ENCODE measurements at regions not wholly inside any gene's neighbourhood (a gene's known extent, or its start where the extent isn't known, plus 50 kb on each side); places are given as distances from the start of the nearest gene placed in this dataset.

GRCh38 chr3:135374571-135374970 is 579.5 kb downstream of the EPHB1 start:
- H3K9me3 ChIP-seq (ENCODE audit: control insufficient read depth, low read length), result no peaks in the 10 kb centered on the region
- H3K4me3 ChIP-seq (ENCODE audit: low read length in 2 of 2), result no peak overlapping the region
- H3K27me3 ChIP-seq (ENCODE audit: control insufficient read depth in 1 of 2, insufficient read depth in 2 of 2, low read length in 1 of 2), result no peaks in the 10 kb centered on the region
- no peak overlapping the region for H3K27ac ChIP-seq (ENCODE audit: low read depth in 1 of 2, low read length in 2 of 2)
- DNase-seq (no peak), ATAC-seq (ENCODE audit: low FRiP score) (no peak)
- no peaks in the 10 kb centered on the region for H3K36me3 ChIP-seq (ENCODE audit: control insufficient read depth in 1 of 2, insufficient read depth in 2 of 2, low read length in 1 of 2)
- 74 to 75% methylated on average over 3 of the region's 3 CpGs for WGBS, 2 donors
- H3K4me1 ChIP-seq (ENCODE audit: control insufficient read depth in 1 of 2, insufficient read depth in 2 of 2, low read length in 2 of 2), result no peaks in the 10 kb centered on the region
- intact Hi-C loops (cut with DNase I), result no loop called here

DNA sequence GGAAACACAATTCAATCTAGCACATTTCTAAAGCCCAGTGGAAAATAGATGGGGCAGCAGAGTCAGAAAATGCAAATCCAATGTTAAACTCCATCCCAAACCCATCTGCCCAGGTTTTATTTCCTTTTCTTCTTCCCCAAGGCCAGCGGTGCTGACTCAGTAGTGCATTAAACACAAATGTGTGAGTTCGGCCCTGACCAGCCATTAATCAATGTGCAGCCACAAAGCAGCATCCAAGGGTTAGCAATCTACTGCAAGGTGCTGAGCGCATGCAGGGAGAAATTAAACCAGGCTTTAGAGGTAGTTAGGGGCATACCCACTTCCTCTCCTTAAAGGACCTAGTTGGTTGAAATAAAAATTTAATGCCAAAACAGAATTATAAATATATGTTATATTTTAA is 583.3 kb upstream of the PPP2R3A start:
- H3K9me3 ChIP-seq (ENCODE audit: control insufficient read depth, low read length), result peaks cover 2% of the 10 kb centered on the region
- H3K4me1 ChIP-seq (ENCODE audit: control insufficient read depth in 1 of 2, insufficient read depth in 2 of 2, low read length in 2 of 2), result no peaks in the 10 kb centered on the region
- intact Hi-C loops (cut with DNase I), result no loop called here
- 49 to 58% methylated on average over 3 of the region's 3 CpGs for WGBS, 2 donors
- H3K27me3 ChIP-seq (ENCODE audit: control insufficient read depth in 1 of 2, insufficient read depth in 2 of 2, low read length in 1 of 2), result no peaks in the 10 kb centered on the region
- DNase-seq (no peak), ATAC-seq (ENCODE audit: low FRiP score) (no peak)
- H3K27ac ChIP-seq (ENCODE audit: low read depth in 1 of 2, low read length in 2 of 2), result no peak overlapping the region
- H3K4me3 ChIP-seq (ENCODE audit: low read length in 2 of 2), result no peak overlapping the region
- H3K36me3 ChIP-seq (ENCODE audit: control insufficient read depth in 1 of 2, insufficient read depth in 2 of 2, low read length in 1 of 2), result no peaks in the 10 kb centered on the region

- no peak for DNase-seq
- peaks cover 2% of the 10 kb centered on the region for H3K9me3 ChIP-seq (ENCODE audit: control insufficient read depth, low read length)
- no peak overlapping the region for H3K27ac ChIP-seq (ENCODE audit: low read depth in 1 of 2, low read length in 2 of 2)
- no peaks in the 10 kb centered on the region for H3K4me1 ChIP-seq (ENCODE audit: control insufficient read depth in 1 of 2, insufficient read depth in 2 of 2, low read length in 2 of 2)
- no peak for ATAC-seq (ENCODE audit: low FRiP score)
- H3K4me3 ChIP-seq (ENCODE audit: low read length in 2 of 2), result no peak overlapping the region
- WGBS, 2 donors, result 53 to 60% methylated on average over 3 of the region's 3 CpGs
- no peaks in the 10 kb centered on the region for H3K27me3 ChIP-seq (ENCODE audit: control insufficient read depth in 1 of 2, insufficient read depth in 2 of 2, low read length in 1 of 2)
- no peaks in the 10 kb centered on the region for H3K36me3 ChIP-seq (ENCODE audit: control insufficient read depth in 1 of 2, insufficient read depth in 2 of 2, low read length in 1 of 2)
- intact Hi-C loops (cut with DNase I), result no loop called here
Observed at GRCh38 chr3:135382621-135383020, 582.9 kb upstream of the PPP2R3A start.

- no peak for DNase-seq
- H3K36me3 ChIP-seq (ENCODE audit: control insufficient read depth in 1 of 2, insufficient read depth in 2 of 2, low read length in 1 of 2), result no peaks in the 10 kb centered on the region
- intact Hi-C loops (cut with DNase I), result no loop called here
- no peak overlapping the region for H3K4me3 ChIP-seq (ENCODE audit: low read length in 2 of 2)
- ATAC-seq (ENCODE audit: low FRiP score), result no peak
- no peaks in the 10 kb centered on the region for H3K4me1 ChIP-seq (ENCODE audit: control insufficient read depth in 1 of 2, insufficient read depth in 2 of 2, low read length in 2 of 2)
- no peak overlapping the region for H3K27ac ChIP-seq (ENCODE audit: low read depth in 1 of 2, low read length in 2 of 2)
- peaks cover 2% of the 10 kb centered on the region for H3K9me3 ChIP-seq (ENCODE audit: control insufficient read depth, low read length)
- WGBS, 2 donors, result 72 to 79% methylated on average over 6 of the region's 6 CpGs
- no peaks in the 10 kb centered on the region for H3K27me3 ChIP-seq (ENCODE audit: control insufficient read depth in 1 of 2, insufficient read depth in 2 of 2, low read length in 1 of 2)
Observed at GRCh38 chr3:135383301-135383700, 582.2 kb upstream of the PPP2R3A start.

GRCh38 chr3:135392151-135392550 is 573.4 kb upstream of the PPP2R3A start:
- ATAC-seq (ENCODE audit: low FRiP score) (no peak), DNase-seq (no peak)
- H3K9me3 ChIP-seq (ENCODE audit: control insufficient read depth, low read length), result peaks cover 8% of the 10 kb centered on the region
- intact Hi-C loops (cut with DNase I), result no loop called here
- H3K27me3 ChIP-seq (ENCODE audit: control insufficient read depth in 1 of 2, insufficient read depth in 2 of 2, low read length in 1 of 2), result no peaks in the 10 kb centered on the region
- no peak overlapping the region for H3K4me3 ChIP-seq (ENCODE audit: low read length in 2 of 2)
- H3K36me3 ChIP-seq (ENCODE audit: control insufficient read depth in 1 of 2, insufficient read depth in 2 of 2, low read length in 1 of 2), result no peaks in the 10 kb centered on the region
- 83 to 90% methylated on average over 4 of the region's 4 CpGs for WGBS, 2 donors
- H3K4me1 ChIP-seq (ENCODE audit: control insufficient read depth in 1 of 2, insufficient read depth in 2 of 2, low read length in 2 of 2), result peaks cover 0 to 7% of the 10 kb centered on the region in 2 donors
- no peak overlapping the region for H3K27ac ChIP-seq (ENCODE audit: low read depth in 1 of 2, low read length in 2 of 2)

GRCh38 chr3:135393159-135393558 is 572.4 kb upstream of the PPP2R3A start:
- Histone ChIP-seq H3K27ac (ENCODE audit: low read depth in 1 of 2, low read length in 2 of 2) (no peak overlapping the region), H3K4me3 (ENCODE audit: low read length in 2 of 2) (no peak overlapping the region), H3K4me1 (ENCODE audit: control insufficient read depth in 1 of 2, insufficient read depth in 2 of 2, low read length in 2 of 2) (peaks cover 0 to 7% of the 10 kb centered on the region in 2 donors), H3K36me3 (ENCODE audit: control insufficient read depth in 1 of 2, insufficient read depth in 2 of 2, low read length in 1 of 2) (no peaks in the 10 kb centered on the region), H3K9me3 (ENCODE audit: control insufficient read depth, low read length) (peaks cover 8% of the 10 kb centered on the region), H3K27me3 (ENCODE audit: control insufficient read depth in 1 of 2, insufficient read depth in 2 of 2, low read length in 1 of 2) (no peaks in the 10 kb centered on the region)
- no peak for DNase-seq
- WGBS, 2 donors, result 75 to 78% methylated on average over 3 of the region's 3 CpGs
- no peak for ATAC-seq (ENCODE audit: low FRiP score)
- intact Hi-C loops (cut with DNase I), result no loop called here

- Histone ChIP-seq H3K27ac (ENCODE audit: low read depth in 1 of 2, low read length in 2 of 2) (no peak overlapping the region), H3K36me3 (ENCODE audit: control insufficient read depth in 1 of 2, insufficient read depth in 2 of 2, low read length in 1 of 2) (no peaks in the 10 kb centered on the region), H3K4me1 (ENCODE audit: control insufficient read depth in 1 of 2, insufficient read depth in 2 of 2, low read length in 2 of 2) (peaks cover 0 to 7% of the 10 kb centered on the region in 2 donors), H3K9me3 (ENCODE audit: control insufficient read depth, low read length) (peaks cover 7% of the 10 kb centered on the region), H3K27me3 (ENCODE audit: control insufficient read depth in 1 of 2, insufficient read depth in 2 of 2, low read length in 1 of 2) (no peaks in the 10 kb centered on the region), H3K4me3 (ENCODE audit: low read length in 2 of 2) (no peak overlapping the region)
- ATAC-seq (ENCODE audit: low FRiP score) (no peak), DNase-seq (no peak)
- intact Hi-C loops (cut with DNase I), result no loop called here
- WGBS, 2 donors, result 41 to 42% methylated on average over 4 of the region's 4 CpGs
Observed at GRCh38 chr3:135393898-135394525, 571.5 kb upstream of the PPP2R3A start.

GRCh38 chr3:135412475-135412874 is 553.1 kb upstream of the PPP2R3A start:
- intact Hi-C loops (cut with DNase I), result no loop called here
- 28 to 49% methylated on average over 2 of the region's 2 CpGs for WGBS, 2 donors

GRCh38 chr3:135416182-135416581 is 549.3 kb upstream of the PPP2R3A start:
- intact Hi-C loops (cut with DNase I), result no loop called here

More at GRCh38 chr3:135412475-135412874, 553.1 kb upstream of the PPP2R3A start:
- Histone ChIP-seq H3K4me3 (ENCODE audit: low read length in 2 of 2) (no peak overlapping the region), H3K9me3 (ENCODE audit: control insufficient read depth, low read length) (no peaks in the 10 kb centered on the region), H3K27me3 (ENCODE audit: control insufficient read depth in 1 of 2, insufficient read depth in 2 of 2, low read length in 1 of 2) (no peaks in the 10 kb centered on the region), H3K36me3 (ENCODE audit: control insufficient read depth in 1 of 2, insufficient read depth in 2 of 2, low read length in 1 of 2) (no peaks in the 10 kb centered on the region), H3K4me1 (ENCODE audit: control insufficient read depth in 1 of 2, insufficient read depth in 2 of 2, low read length in 2 of 2) (no peaks in the 10 kb centered on the region), H3K27ac (ENCODE audit: low read depth in 1 of 2, low read length in 2 of 2) (no peak overlapping the region)
- DNase-seq (no peak), ATAC-seq (ENCODE audit: low FRiP score) (no peak)

More at GRCh38 chr3:135416182-135416581, 549.3 kb upstream of the PPP2R3A start:
- H3K4me1 ChIP-seq (ENCODE audit: control insufficient read depth in 1 of 2, insufficient read depth in 2 of 2, low read length in 2 of 2), result no peaks in the 10 kb centered on the region
- H3K27ac ChIP-seq (ENCODE audit: low read depth in 1 of 2, low read length in 2 of 2), result no peak overlapping the region
- H3K9me3 ChIP-seq (ENCODE audit: control insufficient read depth, low read length), result no peaks in the 10 kb centered on the region
- WGBS, 2 donors, result 88 to 94% methylated on average over 2 of the region's 2 CpGs
- no peak for ATAC-seq (ENCODE audit: low FRiP score)
- no peaks in the 10 kb centered on the region for H3K27me3 ChIP-seq (ENCODE audit: control insufficient read depth in 1 of 2, insufficient read depth in 2 of 2, low read length in 1 of 2)
- no peaks in the 10 kb centered on the region for H3K36me3 ChIP-seq (ENCODE audit: control insufficient read depth in 1 of 2, insufficient read depth in 2 of 2, low read length in 1 of 2)
- no peak for DNase-seq
- no peak overlapping the region for H3K4me3 ChIP-seq (ENCODE audit: low read length in 2 of 2)

Data from aorta (tissue), 5 donors.